NCI-H524 treated with DMSO at 0.1 percent for 48 hours (cell line): ENCODE measurements at regions not wholly inside any gene's neighbourhood (a gene's known extent, or its start where the extent isn't known, plus 50 kb on each side); places are given as distances from the start of the nearest gene placed in this dataset.

Source experiments
- DNase-seq: peaks from one replicate; lab custom pipeline; 2025; lab: John Stamatoyannopoulos, UW

DNA sequence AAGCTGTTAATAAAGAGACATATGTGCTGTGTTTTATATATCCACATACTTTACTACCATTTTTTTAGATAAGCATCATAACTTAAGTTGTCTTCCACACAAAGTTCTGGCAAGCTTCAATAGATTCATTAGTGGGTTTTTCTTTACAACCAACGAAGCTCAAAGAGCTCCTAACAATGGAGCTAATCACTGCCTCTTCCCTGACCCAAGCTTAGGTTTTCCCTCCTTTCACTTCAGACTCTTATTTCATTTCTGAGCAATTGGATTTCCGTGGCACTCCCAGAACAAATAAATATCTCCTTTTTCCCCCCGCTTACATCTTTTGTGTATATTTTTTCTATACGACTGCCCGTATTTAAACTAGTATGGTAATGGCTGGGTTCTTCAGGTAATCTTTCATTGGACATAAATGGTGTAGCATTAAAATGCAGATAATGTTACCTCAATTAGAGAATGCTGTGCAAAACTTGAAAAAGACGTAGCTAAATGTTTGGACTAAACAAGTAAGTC is 275.5 kb upstream of the TMEM161B start:
- DNase-seq = no peak

DNA sequence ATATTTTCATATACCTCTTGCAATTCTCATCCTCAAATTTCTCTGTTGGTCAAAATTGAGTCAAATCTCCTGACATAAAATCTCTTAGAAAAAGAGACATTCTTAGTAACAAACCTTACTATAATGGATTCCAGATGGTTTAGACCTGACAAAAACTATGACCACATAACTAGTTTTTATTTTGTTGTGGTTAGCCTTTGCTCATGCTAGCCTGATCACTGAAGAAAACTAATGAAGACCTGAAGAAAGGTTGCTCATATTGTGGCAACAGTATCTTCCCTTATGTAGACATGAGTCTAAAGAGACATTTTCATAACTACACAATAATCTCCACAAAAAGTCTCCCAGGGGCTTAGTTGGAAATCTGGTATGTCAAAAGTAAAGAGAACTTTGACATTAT is 274.1 kb upstream of the TMEM161B start:
- DNase-seq = no peak

- DNase-seq = no peak
Measured at GRCh38 chr5:88540471-88541115, 271.9 kb upstream of the TMEM161B start.

GRCh38 chr5:88539693-88540365 is 271.2 kb upstream of the TMEM161B start:
- no peak for DNase-seq

GRCh38 chr5:88539026-88539425 is 270.4 kb upstream of the TMEM161B start:
- no peak for DNase-seq

DNA sequence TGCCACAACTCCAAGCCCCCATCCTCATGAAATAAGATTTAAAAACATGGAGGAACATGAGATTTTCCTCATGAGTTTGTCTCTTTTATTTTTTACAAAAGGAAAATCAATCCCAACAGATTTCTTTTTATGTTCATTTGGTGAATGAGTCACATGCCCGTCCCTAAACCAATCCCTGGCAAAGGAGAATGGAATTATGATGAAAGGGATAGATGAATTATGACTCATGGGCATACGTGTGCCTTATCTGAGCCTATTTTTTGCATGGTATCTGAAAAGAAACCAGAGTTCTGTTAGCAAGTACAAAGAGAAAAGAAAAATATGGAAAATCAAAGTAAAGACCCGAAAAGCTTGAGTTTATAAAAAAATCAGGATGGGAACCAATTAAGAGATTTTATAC is 267.5 kb upstream of the TMEM161B start:
- DNase-seq = no peak

DNA sequence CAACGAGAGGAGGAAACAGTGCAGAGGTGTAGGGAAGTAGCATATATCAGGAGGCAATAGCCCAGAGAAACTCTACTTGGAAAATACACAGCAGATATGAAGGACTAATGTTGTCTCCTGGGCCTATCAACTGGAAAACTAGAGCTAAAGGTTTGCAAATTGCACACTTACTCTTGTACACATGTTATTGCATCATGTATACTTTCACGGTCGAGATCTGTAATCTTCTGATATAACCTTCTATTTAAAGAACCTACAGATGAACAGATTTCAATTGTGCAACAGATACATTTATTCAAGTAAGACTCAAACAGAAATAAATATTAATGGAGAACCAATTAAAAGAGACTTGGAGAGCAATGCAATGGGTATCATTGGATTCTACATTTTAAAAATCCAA is 256.3 kb upstream of the TMEM161B start:
- no peak for DNase-seq

DNA sequence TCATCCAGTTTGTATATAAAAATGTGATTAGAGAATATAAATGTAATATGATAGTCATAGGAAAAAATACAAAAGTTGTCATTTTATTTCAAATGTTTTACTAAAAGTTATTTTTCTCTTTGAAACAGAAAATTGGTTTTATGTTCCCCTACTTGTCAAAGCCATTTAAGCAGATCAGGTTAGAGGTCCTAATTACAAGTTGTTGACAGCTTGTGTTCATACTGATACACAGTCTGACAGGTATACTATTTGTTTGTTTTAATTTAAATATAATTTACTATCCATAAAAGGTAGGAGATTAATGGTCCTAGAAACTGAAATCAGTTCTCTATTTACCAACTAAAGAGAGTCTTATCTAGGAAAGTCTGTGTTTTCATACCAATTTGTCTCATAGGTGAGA is 250.4 kb upstream of the TMEM161B start:
- DNase-seq = no peak

DNA sequence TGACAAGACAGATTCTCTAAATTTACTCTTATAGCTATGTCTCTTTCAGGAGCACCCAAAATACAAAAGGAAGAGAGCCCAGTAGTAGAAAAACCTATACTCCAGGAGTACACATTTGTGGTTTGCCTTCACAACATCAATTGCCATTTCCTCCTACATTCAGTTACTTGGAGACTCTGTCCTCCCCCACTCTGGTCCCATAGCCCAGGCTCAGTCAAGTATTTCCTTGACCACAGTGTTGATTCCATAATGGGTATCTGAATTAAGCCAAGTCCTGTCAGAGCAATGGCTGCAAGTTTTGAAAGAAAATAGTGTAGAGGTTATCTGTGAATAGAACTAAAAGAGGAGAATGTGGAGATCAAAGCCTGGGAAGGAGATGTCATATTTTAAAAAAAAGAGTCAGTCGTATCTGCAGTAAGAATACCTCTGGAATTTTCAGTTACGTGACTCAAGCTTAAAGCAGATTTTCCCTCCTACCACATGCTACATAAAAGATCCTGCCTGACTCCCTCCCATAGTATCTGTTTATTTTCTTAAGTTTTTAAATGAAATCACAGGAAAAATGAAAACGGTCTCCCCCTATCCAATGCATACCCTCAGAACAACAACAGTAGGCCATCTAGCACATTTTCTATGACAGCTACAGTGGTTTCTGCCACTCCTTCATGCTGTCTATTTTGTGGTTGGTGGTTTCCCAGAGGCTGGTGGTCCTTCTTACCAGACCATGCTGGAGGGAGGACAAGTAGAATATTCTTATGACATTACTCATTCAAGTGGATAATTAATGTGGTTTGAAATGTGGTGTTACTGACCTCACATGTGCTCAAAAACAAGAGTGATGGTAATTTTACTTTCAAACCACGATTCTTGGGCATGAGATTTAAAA is 249.7 kb upstream of the TMEM161B start:
- DNase-seq = no peak

- DNase-seq = no peak
Measured at GRCh38 chr5:88515881-88516819, 247.5 kb upstream of the TMEM161B start.

DNA sequence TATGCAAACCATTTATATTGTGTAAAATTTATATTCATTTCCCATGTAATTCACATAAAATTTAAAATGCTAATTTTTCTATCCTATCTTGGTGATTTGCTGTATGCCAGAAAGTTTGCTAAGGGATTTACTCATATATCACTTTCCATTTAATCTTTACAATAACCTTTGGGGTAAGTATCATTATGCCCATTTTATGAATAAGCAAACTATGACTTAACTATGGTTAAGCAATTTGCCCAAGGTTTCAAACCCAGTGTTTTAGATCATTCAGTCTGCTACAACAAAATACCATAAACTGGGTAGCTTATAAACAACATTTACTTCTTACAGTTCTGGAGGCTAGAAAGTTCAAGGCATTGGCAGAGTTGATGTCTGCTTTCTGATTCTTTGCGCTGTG is 246.4 kb upstream of the TMEM161B start:
- DNase-seq = no peak

DNA sequence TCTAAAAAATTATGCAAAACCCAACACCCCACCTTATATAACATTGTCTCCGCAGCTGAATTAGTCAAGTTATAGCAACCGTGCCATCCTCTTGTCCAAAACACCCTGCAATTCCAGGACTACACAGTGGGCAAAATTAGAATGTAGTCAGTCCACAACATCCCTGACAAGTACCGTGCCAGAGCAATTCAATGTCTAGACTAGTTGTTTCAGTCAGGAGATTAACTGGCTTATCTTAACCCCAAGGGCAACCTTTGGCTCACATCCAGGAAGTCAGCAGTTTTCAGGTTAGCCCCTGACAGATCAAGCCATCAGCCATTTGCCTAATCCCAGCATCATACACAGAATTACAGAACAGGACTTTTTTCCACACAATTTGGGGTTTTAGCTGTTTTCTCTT is 240.8 kb upstream of the TMEM161B start:
- peak; percentile 30 for DNase-seq

DNA sequence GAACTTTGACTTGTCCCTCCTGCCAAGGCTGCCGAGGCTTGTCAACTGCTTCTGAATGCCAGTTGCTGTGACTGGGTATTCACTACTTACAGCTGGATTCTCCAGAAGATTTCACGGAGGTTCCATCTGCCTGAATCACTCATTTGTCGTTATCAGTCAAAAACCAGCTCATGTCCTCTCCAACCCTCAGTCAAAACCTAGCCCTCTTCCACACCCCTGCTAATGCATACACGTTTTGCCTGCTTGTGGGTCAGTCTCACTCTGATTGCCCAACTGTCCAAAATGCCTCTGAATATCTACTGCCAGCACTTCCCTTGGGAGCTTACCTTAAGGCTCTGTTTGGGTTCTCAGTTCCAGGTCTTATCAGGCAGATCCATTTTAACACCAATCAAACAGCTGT is 238.6 kb upstream of the TMEM161B start:
- no peak for DNase-seq

- no peak for DNase-seq
Measured at GRCh38 chr5:88503406-88503805, 234.8 kb upstream of the TMEM161B start.

- no peak for DNase-seq
Measured at GRCh38 chr5:88503041-88503345, 234.3 kb upstream of the TMEM161B start.

DNA sequence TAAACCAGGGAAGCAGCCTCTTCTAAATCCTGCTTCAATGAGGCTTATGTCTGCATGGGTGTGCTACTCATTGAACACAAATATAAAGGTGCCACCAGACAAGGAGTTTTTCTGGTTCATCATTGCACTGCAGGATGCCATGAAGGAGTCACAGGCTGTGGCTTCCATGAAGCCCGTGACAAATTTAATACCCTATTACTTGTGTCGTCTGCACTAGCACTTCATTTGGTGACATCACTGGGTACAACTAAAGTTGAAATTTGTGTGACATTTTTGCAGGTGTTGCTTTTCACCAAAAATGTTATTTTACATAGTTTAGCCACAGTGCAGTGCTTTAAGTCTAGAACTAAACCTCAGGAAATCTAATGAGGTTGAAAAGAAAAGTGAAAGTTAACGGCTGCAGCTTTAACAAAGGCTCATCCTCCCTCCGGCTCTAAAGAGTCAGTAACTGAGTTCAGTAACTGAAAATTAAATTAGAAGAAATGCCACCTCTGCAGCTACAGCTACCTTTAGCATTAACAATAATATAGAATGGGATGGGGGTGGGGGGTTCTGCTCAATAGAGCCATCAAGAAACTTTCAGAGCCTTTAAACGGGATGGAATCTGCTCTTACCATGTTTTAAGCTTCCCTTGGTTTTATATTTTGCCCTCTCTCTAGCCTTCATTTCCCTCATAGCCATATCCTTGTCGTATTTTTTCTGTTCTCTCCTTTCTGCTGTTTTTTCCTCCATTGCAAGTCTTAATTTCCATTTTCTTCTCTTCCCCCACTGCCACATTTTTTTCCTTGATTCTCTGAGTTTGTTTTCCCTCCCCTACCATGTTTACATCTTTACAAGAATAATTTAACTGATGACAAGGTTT is 233.8 kb upstream of the TMEM161B start:
- no peak for DNase-seq

- DNase-seq = no peak
Measured at GRCh38 chr5:88495810-88496209, 227.2 kb upstream of the TMEM161B start.

DNA sequence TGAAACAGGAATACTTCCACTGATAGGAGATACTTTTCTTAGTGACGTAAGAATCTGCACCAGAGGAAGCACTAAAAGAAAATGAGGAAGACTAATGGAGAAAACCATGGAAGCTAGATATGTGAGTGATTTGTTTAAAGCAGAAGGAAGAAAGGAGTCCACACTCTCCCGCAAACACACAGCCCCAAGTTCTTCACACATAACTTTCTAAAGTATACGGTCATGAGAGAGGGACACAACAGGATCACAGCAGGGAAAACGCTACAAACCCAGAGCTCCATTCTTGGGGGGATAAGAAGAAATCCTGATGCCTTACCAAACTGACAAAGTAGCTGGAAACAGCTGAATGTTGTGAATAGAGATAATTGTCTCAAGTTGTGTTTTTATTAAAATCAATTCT is 222.2 kb upstream of the TMEM161B start:
- DNase-seq = no peak

- DNase-seq = no peak
Measured at GRCh38 chr5:88489364-88489763, 220.7 kb upstream of the TMEM161B start.

DNA sequence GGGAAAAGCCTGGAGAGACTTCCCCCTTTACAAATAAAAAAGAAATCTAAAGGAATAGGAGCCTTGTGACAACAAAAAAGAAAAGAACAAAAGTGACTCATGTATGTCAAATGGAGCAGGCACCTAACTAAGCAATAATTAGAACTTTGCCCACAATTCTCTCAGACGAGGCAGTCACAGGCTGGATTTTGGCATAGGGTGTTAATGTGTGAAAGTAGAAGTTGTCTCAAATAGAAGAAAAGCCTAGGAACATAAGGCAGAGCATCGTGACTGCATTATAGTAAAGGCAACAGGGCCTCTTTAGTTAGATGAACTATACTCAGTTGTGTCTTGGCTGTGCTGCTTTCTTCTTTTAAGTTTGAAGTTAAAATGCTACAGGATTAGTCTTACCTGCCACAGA is 219.9 kb upstream of the TMEM161B start:
- DNase-seq = no peak

- DNase-seq = no peak
Measured at GRCh38 chr5:88488130-88488529, 219.5 kb upstream of the TMEM161B start.
